Keratinocyte (primary cell): ENCODE measurements at regions not wholly inside any gene's neighbourhood (a gene's known extent, or its start where the extent isn't known, plus 50 kb on each side); places are given as distances from the start of the nearest gene placed in this dataset.

ENCODE experiments used
- DNase-seq: peaks from one replicate; pipeline ENCODE4 v3.0.0-alpha.2; 2011; ENCODE audit warnings: low read depth, missing footprints, low spot score
- FAIRE-seq: peaks from 2 replicates; lab custom pipeline; 2011; peaks lifted over from hg19 to GRCh38; lab: Jason Lieb, UNC
- H2AFZ ChIP-seq: 2 replicates; pipeline ENCODE4 v1.6.0; 2012; ENCODE audit warnings: low read length, control low read depth, inconsistent platforms; ENCODE audit not compliant: control insufficient read depth
- H3K27ac ChIP-seq: 2 replicates; pipeline ENCODE4 v1.5.1; 2011; ENCODE audit warnings: low read length; ENCODE audit not compliant: control insufficient read depth, insufficient read depth
- H3K27me3 ChIP-seq: 3 replicates; pipeline ENCODE4 v1.6.0; 2011; ENCODE audit warnings: low read length; ENCODE audit not compliant: control insufficient read depth, insufficient read depth; ENCODE audit errors: extremely low read depth
- H3K36me3 ChIP-seq, 2 experiments: 2 replicates in 1 of 2; 3 replicates in 1 of 2; pipeline ENCODE4 v1.5.1; 2011; ENCODE audit warnings: low read length in 2 of 2, mild to moderate bottlenecking in 1 of 2; ENCODE audit not compliant: control insufficient read depth in 2 of 2, insufficient read depth in 2 of 2; ENCODE audit errors: extremely low read depth in 1 of 2
- H3K4me1 ChIP-seq: 3 replicates; pipeline ENCODE4 v1.5.1; 2011; ENCODE audit warnings: low read length; ENCODE audit not compliant: control insufficient read depth, insufficient read depth; ENCODE audit errors: extremely low read depth
- H3K4me2 ChIP-seq: 3 replicates; pipeline ENCODE4 v1.6.0; 2011; ENCODE audit warnings: low read depth, low read length; ENCODE audit not compliant: control insufficient read depth, insufficient read depth; ENCODE audit errors: extremely low read depth
- H3K4me3 ChIP-seq, 3 experiments: fragments of 200-600 bp in 1 of 3; sonication (generic) in 1 of 3; 2 replicates in 2 of 3; 3 replicates in 1 of 3; pipeline ENCODE4 v1.5.1; 2011 to 2016; ENCODE audit warnings: low read length in 3 of 3, mild to moderate bottlenecking in 3 of 3, control low read depth in 2 of 3, inconsistent platforms in 1 of 3, low read depth in 1 of 3, mixed read lengths in 1 of 3, mixed run types in 1 of 3, moderate library complexity in 1 of 3; ENCODE audit not compliant: control insufficient read depth in 2 of 3, insufficient read depth in 2 of 3; ENCODE audit errors: extremely low read depth in 1 of 3
- H3K79me2 ChIP-seq: 2 replicates; pipeline ENCODE4 v1.6.0; 2012; ENCODE audit warnings: low read length; ENCODE audit not compliant: control insufficient read depth, insufficient read depth
- H3K9ac ChIP-seq: 3 replicates; pipeline ENCODE4 v1.6.0; 2011; ENCODE audit warnings: low read length; ENCODE audit not compliant: control insufficient read depth, insufficient read depth; ENCODE audit errors: extremely low read depth
- H3K9me1 ChIP-seq: 3 replicates; pipeline ENCODE4 v1.6.0; 2011; ENCODE audit warnings: low read length; ENCODE audit not compliant: control insufficient read depth, insufficient read depth; ENCODE audit errors: extremely low read depth
- H3K9me3 ChIP-seq: 2 replicates; pipeline ENCODE4 v1.5.1; 2012; ENCODE audit warnings: low read depth, low read length; ENCODE audit not compliant: control insufficient read depth
- H4K20me1 ChIP-seq: 3 replicates; pipeline ENCODE4 v1.6.0; 2011; ENCODE audit warnings: low read length; ENCODE audit not compliant: control insufficient read depth, insufficient read depth; ENCODE audit errors: extremely low read depth
- EZH2 ChIP-seq: IDR thresholded peaks from one replicate; pipeline ENCODE4 v1.6.1; 2012; ENCODE audit warnings: inconsistent platforms, mild to moderate bottlenecking, low read length, moderate library complexity
- dilution Hi-C: fragments of 300-500 bp; cut with MboI; formaldehyde crosslinking; loops from one replicate; pipeline ENCODE4 v1.7.0; 2020; ENCODE audit warnings: low sequenced_read_pairs; ENCODE audit not compliant: extremely low pct_ligation_motif_present
- TF ChIP-seq, protein P1 (sequence below), 3 experiments: IDR thresholded peaks in 1 of 3; conservative IDR thresholded peaks in 1 of 3; optimal IDR thresholded peaks in 1 of 3; 2 replicates in 2 of 3; 3 replicates in 1 of 3; pipeline versions ENCODE3 to v1.5.1; 2011; ENCODE audit warnings: low read length in 3 of 3, mild to moderate bottlenecking in 3 of 3, moderate library complexity in 2 of 3, control low read depth in 1 of 3, inconsistent platforms in 1 of 3; ENCODE audit not compliant: insufficient read depth in 2 of 3; ENCODE audit errors: extremely low read depth in 1 of 3

GRCh38 chr11:87897071-87897470 lies 278.2 kb downstream of the RAB38 start:
- Histone ChIP-seq H3K9me3 (no peaks in the 10 kb centered on the region), H3K79me2 (no peaks in the 10 kb centered on the region), H3K36me3 (no peaks in the 10 kb centered on the region), H3K27me3 (no peaks in the 10 kb centered on the region), H2AFZ (no peak overlapping the region), H3K27ac (no peak overlapping the region), H3K4me2 (no peak overlapping the region), H3K4me3 (no peak overlapping the region), H3K9me1 (no peaks in the 10 kb centered on the region), H4K20me1 (no peaks in the 10 kb centered on the region), H3K4me1 (no peaks in the 10 kb centered on the region), H3K9ac (no peak overlapping the region)
- FAIRE-seq (no peak), DNase-seq (no peak)
- dilution Hi-C loops, result no loop called here
- TF ChIP-seq, protein P1, sequence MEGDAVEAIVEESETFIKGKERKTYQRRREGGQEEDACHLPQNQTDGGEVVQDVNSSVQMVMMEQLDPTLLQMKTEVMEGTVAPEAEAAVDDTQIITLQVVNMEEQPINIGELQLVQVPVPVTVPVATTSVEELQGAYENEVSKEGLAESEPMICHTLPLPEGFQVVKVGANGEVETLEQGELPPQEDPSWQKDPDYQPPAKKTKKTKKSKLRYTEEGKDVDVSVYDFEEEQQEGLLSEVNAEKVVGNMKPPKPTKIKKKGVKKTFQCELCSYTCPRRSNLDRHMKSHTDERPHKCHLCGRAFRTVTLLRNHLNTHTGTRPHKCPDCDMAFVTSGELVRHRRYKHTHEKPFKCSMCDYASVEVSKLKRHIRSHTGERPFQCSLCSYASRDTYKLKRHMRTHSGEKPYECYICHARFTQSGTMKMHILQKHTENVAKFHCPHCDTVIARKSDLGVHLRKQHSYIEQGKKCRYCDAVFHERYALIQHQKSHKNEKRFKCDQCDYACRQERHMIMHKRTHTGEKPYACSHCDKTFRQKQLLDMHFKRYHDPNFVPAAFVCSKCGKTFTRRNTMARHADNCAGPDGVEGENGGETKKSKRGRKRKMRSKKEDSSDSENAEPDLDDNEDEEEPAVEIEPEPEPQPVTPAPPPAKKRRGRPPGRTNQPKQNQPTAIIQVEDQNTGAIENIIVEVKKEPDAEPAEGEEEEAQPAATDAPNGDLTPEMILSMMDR (optimal IDR thresholded peaks at IDR 0.05 in 1 of 3, IDR thresholded peaks at IDR 0.05 in 1 of 3, conservative IDR thresholded peaks at IDR 0.05 in 1 of 3; ENCODE audit: extremely low read depth in 1 of 3, insufficient read depth in 2 of 3, low read length in 3 of 3), result no peak
- no peak for TF ChIP-seq EZH2

GRCh38 chr11:87894961-87895360 lies 280.3 kb downstream of the RAB38 start:
- Histone ChIP-seq H3K9ac (no peak overlapping the region), H3K4me1 (no peaks in the 10 kb centered on the region), H3K9me1 (no peaks in the 10 kb centered on the region), H3K4me3 (no peak overlapping the region), H3K4me2 (no peak overlapping the region), H2AFZ (no peak overlapping the region), H3K9me3 (no peaks in the 10 kb centered on the region), H3K27me3 (no peaks in the 10 kb centered on the region), H3K79me2 (no peaks in the 10 kb centered on the region), H3K27ac (no peak overlapping the region), H4K20me1 (no peaks in the 10 kb centered on the region), H3K36me3 (no peaks in the 10 kb centered on the region)
- FAIRE-seq (no peak), DNase-seq (no peak)
- dilution Hi-C loops, result no loop called here
- TF ChIP-seq, protein P1 (optimal IDR thresholded peaks at IDR 0.05 in 1 of 3, IDR thresholded peaks at IDR 0.05 in 1 of 3, conservative IDR thresholded peaks at IDR 0.05 in 1 of 3; ENCODE audit: extremely low read depth in 1 of 3, insufficient read depth in 2 of 3, low read length in 3 of 3), result no peak
- TF ChIP-seq EZH2, result no peak
